ENCODE measurements at regions not wholly inside any gene's neighbourhood (a gene's known extent, or its start where the extent isn't known, plus 50 kb on each side); places are given as distances from the start of the nearest gene placed in this dataset.
A peak's percentile ranks its signal among the peaks of the same experiment; 100 is the strongest.

DNA sequence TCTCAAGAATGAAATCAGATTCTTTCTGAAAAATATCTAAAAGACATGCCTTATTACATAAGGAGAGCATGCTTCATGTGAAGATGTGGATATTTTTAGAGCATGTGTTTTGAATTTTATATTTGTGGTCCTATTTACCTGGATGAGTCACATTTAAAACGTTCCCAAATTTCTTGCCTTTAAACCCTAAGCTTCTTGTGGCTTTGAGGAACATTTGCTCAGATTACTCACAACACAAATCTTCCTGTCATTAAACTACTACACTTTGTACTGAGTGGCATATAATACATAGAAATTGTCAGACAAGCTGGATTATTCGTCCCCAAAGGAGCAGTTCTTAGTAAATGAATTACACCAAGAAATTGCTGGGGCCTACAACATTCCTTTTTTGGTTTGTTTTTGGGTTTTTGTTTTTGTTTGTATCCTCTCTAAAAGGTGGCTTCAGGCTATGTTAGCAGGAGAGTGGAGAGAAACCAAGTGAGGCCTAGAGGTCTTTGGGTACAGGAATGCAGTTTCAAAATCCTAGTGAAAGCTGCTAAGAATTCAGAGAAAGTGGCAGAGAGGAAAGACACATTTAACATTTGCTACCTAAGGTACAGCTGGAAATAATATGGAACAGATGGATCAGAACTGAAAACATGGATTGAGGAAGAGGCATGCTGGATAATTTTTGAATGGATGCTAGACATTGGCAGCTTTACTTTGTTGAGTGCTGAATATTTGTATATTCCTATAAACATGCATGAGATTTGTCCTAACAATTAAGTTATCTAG, 128.1 kb downstream of the RPL22L1 start:
- Histone ChIP-seq H3K4me1 (ENCODE audit: control insufficient read depth in 3 of 3, insufficient read depth in 2 of 3, low read depth in 1 of 3, low read length in 2 of 3) (no peaks in the 10 kb centered on the region), H3K36me3 (ENCODE audit: control insufficient read depth in 3 of 3, insufficient read depth in 2 of 3, low read depth in 1 of 3, low read length in 3 of 3) (no peaks in the 10 kb centered on the region), H3K4me3 (ENCODE audit: low read depth in 1 of 3, low read length in 3 of 3) (no peak overlapping the region), H3K27ac (ENCODE audit: low read depth in 1 of 3, low read length in 2 of 3) (no peak overlapping the region), H3K27me3 (ENCODE audit: control insufficient read depth in 3 of 3, insufficient read depth in 3 of 3, low read length in 3 of 3) (no peaks in the 10 kb centered on the region), H3K9me3 (ENCODE audit: control insufficient read depth in 2 of 2, insufficient read depth in 1 of 2, low read depth in 1 of 2, low read length in 1 of 2) (no peaks in the 10 kb centered on the region)
- FAIRE-seq (no peak), DNase-seq (no peak)
- 30 to 48% (median 42%) methylated on average over 2 of the region's 2 CpGs for WGBS, 3 donors

DNA sequence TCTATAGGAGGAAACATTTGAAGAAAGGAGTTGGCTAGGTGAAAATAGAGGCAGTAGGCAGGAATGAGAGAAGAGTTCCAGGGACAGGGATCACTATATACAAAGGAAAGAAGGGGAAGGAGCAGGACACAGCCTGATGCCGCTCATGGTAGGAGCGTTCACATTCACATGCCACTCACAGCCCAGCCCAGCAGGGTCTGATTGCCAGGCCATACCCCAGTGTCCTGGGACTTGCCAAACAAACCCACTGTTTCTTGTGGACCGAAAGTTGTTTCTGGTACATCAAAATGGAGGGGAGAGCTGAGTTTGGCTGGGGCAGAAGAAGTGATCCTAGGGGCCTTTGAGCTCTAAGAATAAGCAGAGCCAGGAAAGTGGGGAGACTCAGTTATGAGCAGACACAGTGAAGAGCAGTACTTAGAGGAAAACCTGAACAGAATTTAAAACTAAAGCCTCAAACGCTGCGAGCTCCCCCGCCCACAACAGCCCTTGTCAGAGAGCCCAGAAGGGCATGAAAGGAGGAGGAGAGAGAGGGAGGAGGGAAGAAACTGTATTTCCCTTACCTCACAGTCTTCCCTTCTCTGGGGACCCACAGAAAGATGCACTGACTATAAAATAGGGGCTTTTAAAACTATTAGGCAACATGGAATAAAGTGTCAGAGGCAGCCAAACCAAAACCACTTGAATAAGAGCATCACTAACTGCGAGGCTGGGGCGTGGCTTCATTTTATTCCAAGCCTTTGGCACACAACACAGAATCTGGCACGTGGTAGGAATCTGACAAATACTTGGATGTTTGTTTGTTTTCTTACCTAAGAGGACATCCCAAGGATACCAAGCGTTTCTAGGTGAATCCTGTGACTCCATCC, 129.0 kb downstream of the RPL22L1 start:
- no peaks in the 10 kb centered on the region for H3K36me3 ChIP-seq (ENCODE audit: control insufficient read depth in 3 of 3, insufficient read depth in 2 of 3, low read depth in 1 of 3, low read length in 3 of 3)
- no peaks in the 10 kb centered on the region for H3K4me1 ChIP-seq (ENCODE audit: control insufficient read depth in 3 of 3, insufficient read depth in 2 of 3, low read depth in 1 of 3, low read length in 2 of 3)
- H3K4me3 ChIP-seq (ENCODE audit: low read depth in 1 of 3, low read length in 3 of 3) = no peak overlapping the region
- H3K9me3 ChIP-seq (ENCODE audit: control insufficient read depth in 2 of 2, insufficient read depth in 1 of 2, low read depth in 1 of 2, low read length in 1 of 2) = no peaks in the 10 kb centered on the region
- H3K27me3 ChIP-seq (ENCODE audit: control insufficient read depth in 3 of 3, insufficient read depth in 3 of 3, low read length in 3 of 3) = no peaks in the 10 kb centered on the region
- H3K27ac ChIP-seq (ENCODE audit: low read depth in 1 of 3, low read length in 2 of 3) = no peak overlapping the region
- no peak for FAIRE-seq
- WGBS, 3 donors = 34 to 46% (median 45%) methylated on average over 10 of the region's 10 CpGs
- DNase-seq = peak in 1 of 2 donors; percentile 14

DNA sequence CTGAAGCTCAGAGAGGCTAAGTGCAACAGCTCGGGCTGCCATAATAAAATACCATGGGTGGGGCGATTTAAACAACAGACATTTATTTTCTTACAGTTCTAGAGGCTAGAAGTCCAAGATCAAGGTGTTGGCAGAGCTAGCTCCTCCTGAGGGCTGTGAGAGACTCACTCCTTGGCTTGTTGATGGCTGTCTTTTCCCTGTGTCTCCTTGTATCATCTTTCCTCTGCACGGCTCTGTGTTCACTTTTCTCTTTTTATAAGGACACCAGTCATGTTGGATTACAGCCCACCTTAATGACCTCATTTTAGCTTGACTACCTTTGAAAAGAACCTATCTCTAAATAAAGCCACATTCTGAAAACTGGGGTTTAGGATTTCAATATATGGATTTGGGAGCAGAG, 129.7 kb downstream of the RPL22L1 start:
- H3K27me3 ChIP-seq (ENCODE audit: control insufficient read depth in 3 of 3, insufficient read depth in 3 of 3, low read length in 3 of 3) = no peaks in the 10 kb centered on the region
- DNase-seq (peak in 1 of 2 donors; percentile 21), FAIRE-seq (no peak)
- 53 to 80% (median 55%) methylated on average over 3 of the region's 3 CpGs for whole genome bisulfite sequencing, 3 donors
- H3K4me1 ChIP-seq (ENCODE audit: control insufficient read depth in 3 of 3, insufficient read depth in 2 of 3, low read depth in 1 of 3, low read length in 2 of 3) = no peaks in the 10 kb centered on the region
- no peaks in the 10 kb centered on the region for H3K36me3 ChIP-seq (ENCODE audit: control insufficient read depth in 3 of 3, insufficient read depth in 2 of 3, low read depth in 1 of 3, low read length in 3 of 3)
- H3K4me3 ChIP-seq (ENCODE audit: low read depth in 1 of 3, low read length in 3 of 3) = no peak overlapping the region
- no peaks in the 10 kb centered on the region for H3K9me3 ChIP-seq (ENCODE audit: control insufficient read depth in 2 of 2, insufficient read depth in 1 of 2, low read depth in 1 of 2, low read length in 1 of 2)
- no peak overlapping the region for H3K27ac ChIP-seq (ENCODE audit: low read depth in 1 of 3, low read length in 2 of 3)

DNA sequence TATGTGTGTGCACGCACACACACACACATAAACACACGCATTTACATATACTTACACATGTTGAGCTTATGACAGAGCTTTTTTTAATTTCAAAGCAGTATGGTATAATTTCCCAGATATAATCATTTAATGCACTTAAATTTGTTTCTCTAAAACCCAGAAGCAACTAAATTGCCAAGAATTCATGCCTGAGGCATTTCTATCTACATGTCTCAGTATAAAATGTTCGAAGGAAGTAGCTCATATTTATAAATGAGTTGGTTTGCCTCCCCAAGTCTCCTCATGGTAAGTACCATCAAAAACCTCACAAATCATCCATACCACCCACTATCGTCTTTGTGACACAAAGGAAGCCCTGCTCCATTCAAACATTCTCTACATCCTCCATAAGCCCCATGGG, 130.6 kb downstream of the RPL22L1 start:
- Histone ChIP-seq H3K27me3 (ENCODE audit: control insufficient read depth in 3 of 3, insufficient read depth in 3 of 3, low read length in 3 of 3) (no peaks in the 10 kb centered on the region), H3K36me3 (ENCODE audit: control insufficient read depth in 3 of 3, insufficient read depth in 2 of 3, low read depth in 1 of 3, low read length in 3 of 3) (no peaks in the 10 kb centered on the region), H3K4me1 (ENCODE audit: control insufficient read depth in 3 of 3, insufficient read depth in 2 of 3, low read depth in 1 of 3, low read length in 2 of 3) (no peaks in the 10 kb centered on the region), H3K27ac (ENCODE audit: low read depth in 1 of 3, low read length in 2 of 3) (no peak overlapping the region), H3K9me3 (ENCODE audit: control insufficient read depth in 2 of 2, insufficient read depth in 1 of 2, low read depth in 1 of 2, low read length in 1 of 2) (no peaks in the 10 kb centered on the region), H3K4me3 (ENCODE audit: low read depth in 1 of 3, low read length in 3 of 3) (no peak overlapping the region)
- WGBS, 3 donors = 88 to 96% (median 93%) methylated on average over 4 of the region's 4 CpGs
- no peak for FAIRE-seq
- DNase-seq = no peak

DNA sequence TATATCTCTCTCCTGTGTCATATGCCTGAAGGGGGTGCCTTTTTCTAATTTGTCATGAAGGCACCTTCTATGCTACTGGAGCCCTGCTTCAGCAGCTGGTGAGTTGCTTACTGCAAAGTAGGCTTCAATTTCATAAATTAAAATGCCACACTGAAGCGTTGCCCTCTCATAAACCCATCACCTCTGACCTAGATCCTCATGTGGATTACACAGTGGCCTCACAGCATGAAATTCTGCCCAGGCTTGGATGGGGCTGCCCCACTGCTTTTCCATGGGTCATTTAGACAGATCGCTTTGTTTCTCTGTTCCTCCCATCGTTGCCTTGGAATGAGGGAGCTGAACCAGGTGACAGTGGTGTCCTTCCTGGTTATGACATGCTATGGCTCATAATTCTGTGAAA, 131.2 kb downstream of the RPL22L1 start:
- 73 to 79% (median 75%) methylated on average over 3 of the region's 3 CpGs for WGBS, 3 donors
- FAIRE-seq = no peak

DNA sequence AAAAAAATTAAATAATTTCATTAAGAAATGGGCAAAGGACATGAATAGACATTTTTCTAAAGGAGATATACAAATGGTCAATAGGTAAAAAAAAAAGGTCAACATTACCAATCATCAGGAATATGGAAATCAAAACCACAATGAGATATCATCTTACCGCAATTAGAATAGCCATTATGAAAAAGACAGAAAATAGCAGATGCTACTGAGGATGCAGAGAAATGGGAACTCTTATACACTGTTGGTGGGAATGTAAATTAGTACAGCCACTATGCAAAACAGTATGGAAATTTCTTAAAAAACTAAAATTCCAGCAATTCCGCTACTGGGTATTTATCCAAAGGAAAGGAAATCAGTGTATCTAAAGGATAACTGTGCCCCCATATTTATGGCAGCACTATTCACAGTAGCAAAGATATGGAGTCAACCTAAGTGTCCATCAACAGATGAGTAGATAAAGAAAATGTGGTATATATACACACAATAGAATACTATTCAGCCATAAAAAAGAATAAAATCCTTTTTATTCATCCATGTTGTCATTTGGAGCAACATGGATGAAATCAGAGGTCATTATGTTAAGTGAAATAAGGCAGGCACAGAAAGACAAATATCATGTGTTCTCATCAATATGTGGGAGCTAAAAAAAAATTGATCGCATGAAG, 132.4 kb downstream of the RPL22L1 start:
- Histone ChIP-seq H3K36me3 (ENCODE audit: control insufficient read depth in 3 of 3, insufficient read depth in 2 of 3, low read depth in 1 of 3, low read length in 3 of 3) (no peaks in the 10 kb centered on the region), H3K9me3 (ENCODE audit: control insufficient read depth in 2 of 2, insufficient read depth in 1 of 2, low read depth in 1 of 2, low read length in 1 of 2) (no peaks in the 10 kb centered on the region), H3K4me3 (ENCODE audit: low read depth in 1 of 3, low read length in 3 of 3) (no peak overlapping the region), H3K4me1 (ENCODE audit: control insufficient read depth in 3 of 3, insufficient read depth in 2 of 3, low read depth in 1 of 3, low read length in 2 of 3) (no peaks in the 10 kb centered on the region), H3K27me3 (ENCODE audit: control insufficient read depth in 3 of 3, insufficient read depth in 3 of 3, low read length in 3 of 3) (no peaks in the 10 kb centered on the region), H3K27ac (ENCODE audit: low read depth in 1 of 3, low read length in 2 of 3) (no peak overlapping the region)
- DNase-seq = no peak
- FAIRE-seq = no peak
- 96 to 97% (median 97%) methylated on average over 3 of the region's 3 CpGs for WGBS, 3 donors

More for the DNA sequence above, 131.2 kb downstream of the RPL22L1 start:
- no peak for DNase-seq
- Histone ChIP-seq H3K27me3 (ENCODE audit: control insufficient read depth in 3 of 3, insufficient read depth in 3 of 3, low read length in 3 of 3) (no peaks in the 10 kb centered on the region), H3K4me3 (ENCODE audit: low read depth in 1 of 3, low read length in 3 of 3) (no peak overlapping the region), H3K36me3 (ENCODE audit: control insufficient read depth in 3 of 3, insufficient read depth in 2 of 3, low read depth in 1 of 3, low read length in 3 of 3) (no peaks in the 10 kb centered on the region), H3K4me1 (ENCODE audit: control insufficient read depth in 3 of 3, insufficient read depth in 2 of 3, low read depth in 1 of 3, low read length in 2 of 3) (no peaks in the 10 kb centered on the region), H3K27ac (ENCODE audit: low read depth in 1 of 3, low read length in 2 of 3) (no peak overlapping the region), H3K9me3 (ENCODE audit: control insufficient read depth in 2 of 2, insufficient read depth in 1 of 2, low read depth in 1 of 2, low read length in 1 of 2) (no peaks in the 10 kb centered on the region)

DNA sequence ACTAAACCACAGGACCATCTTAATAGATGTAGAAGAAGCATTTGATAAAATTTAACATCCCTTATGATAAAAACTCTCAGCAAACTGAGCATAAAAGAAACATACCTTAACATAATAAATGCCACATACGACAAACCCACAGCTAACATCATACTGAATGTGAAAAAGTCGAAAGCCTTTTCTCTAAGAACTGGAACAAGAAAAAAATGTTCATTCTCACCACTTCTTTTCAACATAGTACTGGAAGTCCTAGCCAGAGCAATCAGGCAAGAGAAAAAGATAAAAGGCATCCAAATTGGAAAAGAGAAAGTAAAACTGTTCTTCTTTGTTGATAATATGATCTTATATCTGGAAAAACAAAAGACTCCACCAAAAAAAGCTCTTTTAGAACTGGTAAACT, 134.2 kb downstream of the RPL22L1 start:
- 86 to 91% (median 88%) methylated on average over 2 of the region's 2 CpGs for WGBS, 3 donors
- Histone ChIP-seq H3K4me1 (ENCODE audit: control insufficient read depth in 3 of 3, insufficient read depth in 2 of 3, low read depth in 1 of 3, low read length in 2 of 3) (no peaks in the 10 kb centered on the region), H3K36me3 (ENCODE audit: control insufficient read depth in 3 of 3, insufficient read depth in 2 of 3, low read depth in 1 of 3, low read length in 3 of 3) (no peaks in the 10 kb centered on the region), H3K27me3 (ENCODE audit: control insufficient read depth in 3 of 3, insufficient read depth in 3 of 3, low read length in 3 of 3) (no peaks in the 10 kb centered on the region), H3K27ac (ENCODE audit: low read depth in 1 of 3, low read length in 2 of 3) (no peak overlapping the region), H3K9me3 (ENCODE audit: control insufficient read depth in 2 of 2, insufficient read depth in 1 of 2, low read depth in 1 of 2, low read length in 1 of 2) (no peaks in the 10 kb centered on the region), H3K4me3 (ENCODE audit: low read depth in 1 of 3, low read length in 3 of 3) (no peak overlapping the region)
- DNase-seq (no peak), FAIRE-seq (no peak)

DNA sequence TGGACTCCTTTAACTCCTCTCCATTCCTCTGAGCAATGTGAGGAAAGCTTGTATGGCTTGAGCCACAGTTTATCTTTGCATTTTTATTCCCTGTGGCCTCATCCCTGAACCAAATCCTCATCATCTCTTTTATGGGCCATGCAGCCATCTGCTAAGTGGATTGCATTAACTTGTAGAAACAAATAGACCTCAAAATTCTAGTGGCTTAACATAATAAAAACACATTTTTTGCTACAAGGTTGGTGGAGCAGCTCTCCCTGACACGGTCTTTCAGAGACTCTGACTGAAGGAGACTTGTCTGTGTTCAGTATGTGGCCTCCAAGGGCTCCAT, 135.3 kb downstream of the RPL22L1 start:
- H3K9me3 ChIP-seq (ENCODE audit: control insufficient read depth in 2 of 2, insufficient read depth in 1 of 2, low read depth in 1 of 2, low read length in 1 of 2) = no peaks in the 10 kb centered on the region
- 75 to 86% (median 79%) methylated on average over 1 of the region's 1 CpG for WGBS, 3 donors
- DNase-seq (no peak), FAIRE-seq (no peak)
- H3K27ac ChIP-seq (ENCODE audit: low read depth in 1 of 3, low read length in 2 of 3) = no peak overlapping the region
- H3K4me1 ChIP-seq (ENCODE audit: control insufficient read depth in 3 of 3, insufficient read depth in 2 of 3, low read depth in 1 of 3, low read length in 2 of 3) = peaks cover 0 to 6% (median 0%) of the 10 kb centered on the region in 3 donors
- H3K27me3 ChIP-seq (ENCODE audit: control insufficient read depth in 3 of 3, insufficient read depth in 3 of 3, low read length in 3 of 3) = no peaks in the 10 kb centered on the region
- no peak overlapping the region for H3K4me3 ChIP-seq (ENCODE audit: low read depth in 1 of 3, low read length in 3 of 3)
- no peaks in the 10 kb centered on the region for H3K36me3 ChIP-seq (ENCODE audit: control insufficient read depth in 3 of 3, insufficient read depth in 2 of 3, low read depth in 1 of 3, low read length in 3 of 3)

Data from small intestine (tissue), 7 donors.